ENCODE measurements at regions not wholly inside any gene's neighbourhood (a gene's known extent, or its start where the extent isn't known, plus 50 kb on each side); places are given as distances from the start of the nearest gene placed in this dataset.

DNA sequence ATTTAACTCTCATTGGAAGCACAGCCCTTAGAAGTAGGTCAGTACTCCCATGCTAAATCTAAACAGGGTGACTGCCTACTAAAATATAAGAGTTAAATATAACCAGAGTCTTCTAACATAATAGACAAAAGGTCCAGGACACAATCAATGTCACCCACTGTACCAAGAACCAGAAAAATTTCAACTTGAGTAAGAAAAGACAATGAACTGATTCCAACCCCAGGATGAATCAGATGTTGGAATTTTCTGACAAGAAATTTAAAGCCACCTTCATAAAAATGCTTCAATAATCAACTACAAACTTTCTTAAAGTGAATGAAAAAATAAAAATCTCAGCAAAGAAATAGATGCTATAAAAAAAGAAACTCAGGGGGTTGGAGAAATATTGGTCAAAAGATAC lies 71.3 kb upstream of the NPAS2 start:
- TF ChIP-seq, protein P1, sequence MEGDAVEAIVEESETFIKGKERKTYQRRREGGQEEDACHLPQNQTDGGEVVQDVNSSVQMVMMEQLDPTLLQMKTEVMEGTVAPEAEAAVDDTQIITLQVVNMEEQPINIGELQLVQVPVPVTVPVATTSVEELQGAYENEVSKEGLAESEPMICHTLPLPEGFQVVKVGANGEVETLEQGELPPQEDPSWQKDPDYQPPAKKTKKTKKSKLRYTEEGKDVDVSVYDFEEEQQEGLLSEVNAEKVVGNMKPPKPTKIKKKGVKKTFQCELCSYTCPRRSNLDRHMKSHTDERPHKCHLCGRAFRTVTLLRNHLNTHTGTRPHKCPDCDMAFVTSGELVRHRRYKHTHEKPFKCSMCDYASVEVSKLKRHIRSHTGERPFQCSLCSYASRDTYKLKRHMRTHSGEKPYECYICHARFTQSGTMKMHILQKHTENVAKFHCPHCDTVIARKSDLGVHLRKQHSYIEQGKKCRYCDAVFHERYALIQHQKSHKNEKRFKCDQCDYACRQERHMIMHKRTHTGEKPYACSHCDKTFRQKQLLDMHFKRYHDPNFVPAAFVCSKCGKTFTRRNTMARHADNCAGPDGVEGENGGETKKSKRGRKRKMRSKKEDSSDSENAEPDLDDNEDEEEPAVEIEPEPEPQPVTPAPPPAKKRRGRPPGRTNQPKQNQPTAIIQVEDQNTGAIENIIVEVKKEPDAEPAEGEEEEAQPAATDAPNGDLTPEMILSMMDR (IDR thresholded peaks at IDR 0.05): no peak
- TF ChIP-seq POLR2A (IDR thresholded peaks at IDR 0.05): no peak

Measured in Peyer's patch (tissue), 4 donors.